DND-41 (cell line): ENCODE measurements at regions not wholly inside any gene's neighbourhood (a gene's known extent, or its start where the extent isn't known, plus 50 kb on each side); places are given as distances from the start of the nearest gene placed in this dataset.

ENCODE experiments used
- ATAC-seq: fragments of 200-7000 bp; cut with Tn5 transposase; 3 replicates; pipeline ENCODE4 v1.9.1; 2021; ENCODE audit warnings: low read depth; ENCODE audit not compliant: insufficient read depth
- DNase-seq: peaks from one replicate; pipeline ENCODE4 v3.0.0-alpha.2; 2020
- H2AFZ ChIP-seq: 2 replicates; pipeline ENCODE4 v1.6.0; 2012; ENCODE audit warnings: low read depth, low read length
- H3K27ac ChIP-seq: 2 replicates; pipeline ENCODE4 v1.5.1; 2012; ENCODE audit warnings: low read length, inconsistent platforms
- H3K27me3 ChIP-seq: fragments of 200-600 bp; sonication (generic); 2 replicates; pipeline ENCODE4 v1.6.0; 2012; ENCODE audit warnings: low read length, mild to moderate bottlenecking, inconsistent platforms; ENCODE audit not compliant: insufficient read depth, poor library complexity
- H3K36me3 ChIP-seq: 2 replicates; pipeline ENCODE4 v1.5.1; 2012; ENCODE audit warnings: low read length, inconsistent platforms; ENCODE audit not compliant: insufficient read depth
- H3K4me1 ChIP-seq: 2 replicates; pipeline ENCODE4 v1.5.1; 2012; ENCODE audit warnings: mild to moderate bottlenecking, low read length; ENCODE audit not compliant: insufficient read depth
- H3K4me2 ChIP-seq: 2 replicates; pipeline ENCODE4 v1.6.0; 2012; ENCODE audit warnings: mild to moderate bottlenecking, moderate library complexity, low read length, inconsistent platforms; ENCODE audit not compliant: insufficient read depth
- H3K4me3 ChIP-seq, 2 experiments: fragments of 200-600 bp in 1 of 2; shearing (Covaris generic) in 1 of 2; 2 replicates each; pipeline ENCODE4 v1.5.1; 2012 to 2016; ENCODE audit warnings: inconsistent platforms in 2 of 2, low read length in 2 of 2, mild to moderate bottlenecking in 2 of 2, low read depth in 1 of 2, moderate library complexity in 1 of 2
- H3K79me2 ChIP-seq: 2 replicates; pipeline ENCODE4 v1.6.0; 2012; ENCODE audit warnings: low read length, inconsistent platforms; ENCODE audit not compliant: insufficient read depth
- H3K9ac ChIP-seq: 2 replicates; pipeline ENCODE4 v1.6.0; 2012; ENCODE audit warnings: low read depth, mild to moderate bottlenecking, inconsistent platforms, low read length, moderate library complexity
- H3K9me3 ChIP-seq: 2 replicates; pipeline ENCODE4 v1.5.1; 2012; ENCODE audit warnings: low read length, moderate library complexity, mild to moderate bottlenecking, inconsistent platforms; ENCODE audit not compliant: insufficient read depth, severe bottlenecking
- H4K20me1 ChIP-seq: 2 replicates; pipeline ENCODE4 v1.6.0; 2012; ENCODE audit warnings: low read length; ENCODE audit not compliant: insufficient read depth
- CTCF ChIP-seq: IDR thresholded peaks from 2 replicates; pipeline ENCODE4 v1.5.1; 2012; ENCODE audit warnings: borderline replicate concordance, low read length, moderate library complexity, mild to moderate bottlenecking; ENCODE audit not compliant: poor library complexity, severe bottlenecking; ENCODE audit errors: extremely low read depth
- EZH2 ChIP-seq: IDR thresholded peaks from 3 replicates; pipeline ENCODE4 v1.6.1; 2012; ENCODE audit warnings: borderline replicate concordance, low read depth, mild to moderate bottlenecking, moderate library complexity, low read length, inconsistent platforms; ENCODE audit not compliant: severe bottlenecking

GRCh38 chr2:180672377-180672776, 308.0 kb upstream of the UBE2E3 start:
- Histone ChIP-seq H3K4me2 (no peak overlapping the region), H3K4me3 (no peak overlapping the region), H3K4me1 (no peaks in the 10 kb centered on the region), H4K20me1 (no peaks in the 10 kb centered on the region), H3K36me3 (no peaks in the 10 kb centered on the region), H3K9ac (no peak overlapping the region), H3K9me3 (no peaks in the 10 kb centered on the region), H2AFZ (no peak overlapping the region), H3K27me3 (peaks cover 3% of the 10 kb centered on the region), H3K79me2 (no peaks in the 10 kb centered on the region), H3K27ac (no peak overlapping the region)
- DNase-seq (no peak), ATAC-seq (no peak)
- no peak for TF ChIP-seq EZH2
- TF ChIP-seq CTCF: no peak

GRCh38 chr2:180670302-180671003, 310.0 kb upstream of the UBE2E3 start:
- Histone ChIP-seq H4K20me1 (no peaks in the 10 kb centered on the region), H2AFZ (no peak overlapping the region), H3K4me2 (no peak overlapping the region), H3K4me3 (no peak overlapping the region), H3K27me3 (no peaks in the 10 kb centered on the region), H3K79me2 (no peaks in the 10 kb centered on the region), H3K4me1 (no peaks in the 10 kb centered on the region), H3K27ac (no peak overlapping the region), H3K9ac (no peak overlapping the region), H3K9me3 (no peaks in the 10 kb centered on the region), H3K36me3 (no peaks in the 10 kb centered on the region)
- ATAC-seq: no peak
- TF ChIP-seq EZH2: no peak
- no peak for TF ChIP-seq CTCF
- no peak for DNase-seq

GRCh38 chr2:180669016-180669415, 311.4 kb upstream of the UBE2E3 start:
- TF ChIP-seq CTCF: no peak
- TF ChIP-seq EZH2: no peak
- H3K27ac ChIP-seq: no peak overlapping the region
- no peak overlapping the region for H3K4me2 ChIP-seq
- no peak overlapping the region for H3K9ac ChIP-seq
- H3K36me3 ChIP-seq: no peaks in the 10 kb centered on the region
- no peak overlapping the region for H2AFZ ChIP-seq
- no peaks in the 10 kb centered on the region for H3K79me2 ChIP-seq
- no peaks in the 10 kb centered on the region for H3K4me1 ChIP-seq
- no peaks in the 10 kb centered on the region for H4K20me1 ChIP-seq
- H3K9me3 ChIP-seq: no peaks in the 10 kb centered on the region
- ATAC-seq (no peak), DNase-seq (no peak)
- no peak overlapping the region for H3K4me3 ChIP-seq
- H3K27me3 ChIP-seq: peaks cover under 1% of the 10 kb centered on the region

GRCh38 chr2:180664507-180664906, 315.9 kb upstream of the UBE2E3 start:
- Histone ChIP-seq H3K4me3 (no peak overlapping the region), H3K4me2 (no peak overlapping the region), H4K20me1 (no peaks in the 10 kb centered on the region), H3K27me3 (peaks cover 16% of the 10 kb centered on the region), H3K36me3 (no peaks in the 10 kb centered on the region), H3K79me2 (no peaks in the 10 kb centered on the region), H2AFZ (no peak overlapping the region), H3K27ac (no peak overlapping the region), H3K9me3 (no peaks in the 10 kb centered on the region), H3K4me1 (no peaks in the 10 kb centered on the region), H3K9ac (no peak overlapping the region)
- ATAC-seq (no peak), DNase-seq (no peak)
- no peak for TF ChIP-seq EZH2
- TF ChIP-seq CTCF: no peak
